D341Med (cell line): ENCODE measurements at regions not wholly inside any gene's neighbourhood (a gene's known extent, or its start where the extent isn't known, plus 50 kb on each side); places are given as distances from the start of the nearest gene placed in this dataset.

Experiments used
- DNase-seq: peaks from one replicate; pipeline ENCODE4 v3.0.0; 2012; ENCODE audit warnings: low spot score

- DNase-seq = no peak
Observed at GRCh38 chr14:36465178-36465577, 54.9 kb downstream of the NKX2-1 start.

GRCh38 chr14:36462890-36463289, 57.1 kb downstream of the NKX2-1 start:
- DNase-seq = no peak

GRCh38 chr14:36455241-36455627, 64.8 kb downstream of the NKX2-1 start:
- no peak for DNase-seq

DNA sequence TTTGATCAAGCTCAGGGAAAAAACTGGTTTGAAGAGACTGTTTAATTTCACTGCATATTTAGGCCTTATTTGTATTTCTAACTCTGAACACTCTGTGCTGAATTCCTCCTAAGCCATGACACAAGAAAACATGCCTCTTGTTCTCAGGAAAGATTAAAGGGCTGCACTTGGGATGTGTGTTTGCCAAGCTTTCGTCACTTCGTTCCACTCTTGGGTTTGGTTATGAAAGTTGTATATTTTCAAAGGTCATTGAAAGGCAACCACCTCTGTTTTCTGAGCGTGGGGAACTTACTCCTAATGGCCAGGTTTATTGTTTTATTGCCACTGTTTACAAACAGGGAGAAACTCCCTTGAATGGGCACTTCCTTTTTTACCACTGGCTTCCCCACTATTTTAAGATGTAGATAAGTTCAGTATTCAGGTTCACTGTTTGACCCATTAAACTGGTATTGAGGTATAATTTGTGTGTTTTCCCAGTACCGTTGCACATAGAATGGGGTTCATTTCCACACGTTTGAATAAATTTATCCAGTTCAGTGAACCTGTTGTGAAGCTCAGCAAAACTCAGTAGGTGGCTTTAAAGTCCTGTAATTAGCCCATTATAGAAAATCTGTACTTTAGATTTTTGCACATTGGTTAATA, 65.3 kb downstream of the NKX2-1 start:
- DNase-seq = no peak

- no peak for DNase-seq
Observed at GRCh38 chr14:36452860-36453259, 67.2 kb downstream of the NKX2-1 start.

DNA sequence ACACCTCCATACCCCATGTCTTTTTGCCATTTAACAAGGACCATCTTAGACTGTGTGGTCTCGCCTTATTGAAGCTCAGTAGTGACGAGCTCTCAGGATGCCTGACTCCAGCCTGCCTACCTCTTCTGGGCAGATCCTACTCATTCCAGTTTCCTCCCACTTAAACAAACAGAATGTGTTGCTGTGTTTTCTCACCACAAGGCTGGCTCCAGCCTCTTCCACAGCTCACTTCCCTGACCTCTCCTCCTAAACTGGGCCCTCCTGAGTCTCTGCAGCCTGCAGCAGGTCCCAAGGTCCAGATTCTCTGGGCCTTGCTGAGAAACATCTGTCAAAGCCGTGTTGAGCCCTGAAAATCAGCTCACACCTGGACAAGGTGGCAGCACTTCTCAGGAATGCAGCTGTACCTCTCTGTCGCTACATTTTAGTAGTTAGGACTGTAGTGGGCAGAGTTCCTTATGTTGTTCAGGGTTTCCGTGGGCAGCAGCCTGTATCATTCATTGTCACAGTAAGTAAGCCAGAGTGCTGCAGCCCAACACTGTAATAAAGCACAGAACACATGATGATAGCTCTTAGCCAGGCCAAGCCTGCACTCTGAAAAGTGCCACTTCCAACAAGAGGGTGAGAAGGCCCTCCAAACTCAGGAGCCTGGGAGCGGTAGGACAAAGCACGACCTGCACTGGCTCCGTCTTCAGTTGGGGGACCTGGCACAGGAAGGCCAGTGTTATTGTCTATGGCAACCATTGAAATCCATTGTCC, 68.5 kb downstream of the NKX2-1 start:
- no peak for DNase-seq

DNA sequence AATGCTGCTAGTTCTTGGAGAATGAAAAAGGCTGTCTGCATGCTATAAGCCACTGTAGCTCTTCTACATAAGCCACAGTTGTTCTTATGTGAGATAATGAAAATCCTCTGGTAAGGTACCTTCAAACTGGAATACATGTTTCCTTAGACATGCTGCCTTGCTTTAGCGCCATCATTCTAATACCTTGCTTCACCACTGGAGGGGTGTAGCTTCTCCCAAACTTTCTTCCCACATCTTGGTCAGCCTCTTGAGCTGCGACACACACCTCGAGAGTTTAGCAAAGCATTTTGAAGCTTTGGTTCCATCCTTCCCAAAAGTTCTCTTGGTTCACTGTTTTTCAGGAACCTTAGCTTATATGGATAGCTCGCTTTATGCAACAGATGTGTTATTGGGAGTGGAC, 69.5 kb downstream of the NKX2-1 start:
- no peak for DNase-seq

- DNase-seq = no peak
Observed at GRCh38 chr14:36449903-36450302, 70.1 kb downstream of the NKX2-1 start.

DNA sequence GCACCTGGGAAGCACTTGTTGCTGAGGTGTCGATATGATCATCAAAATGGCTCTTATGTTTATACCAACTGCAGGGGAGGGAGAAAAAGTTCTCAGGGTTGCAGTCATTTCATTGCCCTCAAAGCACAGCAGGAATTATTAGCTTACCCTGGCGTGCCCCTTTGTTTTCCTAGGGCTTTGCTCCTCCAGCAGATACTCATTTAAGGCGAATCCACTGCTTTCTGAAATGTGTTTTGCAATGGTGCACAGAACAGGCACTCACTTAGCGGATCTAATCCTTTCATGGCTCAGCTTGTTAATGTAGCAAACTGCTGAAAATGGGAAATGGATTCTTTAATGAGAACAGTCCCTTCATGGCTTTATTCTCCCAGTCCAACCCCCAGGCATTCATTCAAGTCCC, 76.7 kb downstream of the NKX2-1 start:
- DNase-seq = no peak

DNA sequence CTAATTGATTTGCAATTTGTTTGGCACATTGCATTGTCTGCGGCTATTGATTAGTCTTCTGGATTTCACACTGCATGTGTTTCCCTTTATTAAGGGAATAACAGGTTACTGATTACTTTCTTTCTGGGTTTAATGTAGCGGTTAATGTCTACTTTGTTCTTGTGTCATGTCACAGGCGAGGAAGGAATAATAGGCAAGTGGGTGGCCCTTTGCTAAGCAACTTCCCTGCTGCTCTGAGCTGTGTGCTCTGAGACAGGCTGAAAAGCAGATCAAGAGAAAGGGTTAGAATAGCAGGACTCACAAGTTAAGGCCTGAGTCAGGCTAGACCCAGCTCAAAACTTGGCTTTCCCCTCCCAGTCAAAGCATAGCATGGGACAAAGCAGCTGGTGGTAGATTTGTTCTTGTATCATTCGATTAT, 77.2 kb downstream of the NKX2-1 start:
- DNase-seq = no peak

GRCh38 chr14:36441283-36441682, 78.7 kb downstream of the NKX2-1 start:
- no peak for DNase-seq

- DNase-seq = no peak
Observed at GRCh38 chr14:36439766-36440165, 80.3 kb downstream of the NKX2-1 start.

GRCh38 chr14:36438883-36439282, 81.1 kb downstream of the NKX2-1 start:
- no peak for DNase-seq

GRCh38 chr14:36430662-36431084, 89.4 kb downstream of the NKX2-1 start:
- no peak for DNase-seq

DNA sequence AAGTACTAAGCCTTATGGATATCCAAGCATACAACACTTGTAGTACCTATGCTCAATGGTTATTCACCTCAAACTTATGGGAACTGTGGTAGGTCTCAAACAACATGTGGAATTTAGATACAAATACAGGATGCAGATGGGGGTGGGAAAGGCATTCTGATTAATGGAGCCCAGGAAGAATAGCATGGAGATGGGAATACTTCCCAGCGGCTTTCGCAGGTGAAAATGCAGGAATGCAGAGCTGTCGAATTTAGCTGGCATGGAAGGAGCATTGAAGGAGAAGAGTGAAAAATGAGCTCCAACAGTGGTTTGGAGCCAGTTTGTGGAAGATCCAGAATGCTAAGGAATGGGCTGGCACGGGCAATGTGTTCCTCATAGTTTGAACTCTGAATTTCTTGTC, 89.9 kb downstream of the NKX2-1 start:
- DNase-seq = no peak

DNA sequence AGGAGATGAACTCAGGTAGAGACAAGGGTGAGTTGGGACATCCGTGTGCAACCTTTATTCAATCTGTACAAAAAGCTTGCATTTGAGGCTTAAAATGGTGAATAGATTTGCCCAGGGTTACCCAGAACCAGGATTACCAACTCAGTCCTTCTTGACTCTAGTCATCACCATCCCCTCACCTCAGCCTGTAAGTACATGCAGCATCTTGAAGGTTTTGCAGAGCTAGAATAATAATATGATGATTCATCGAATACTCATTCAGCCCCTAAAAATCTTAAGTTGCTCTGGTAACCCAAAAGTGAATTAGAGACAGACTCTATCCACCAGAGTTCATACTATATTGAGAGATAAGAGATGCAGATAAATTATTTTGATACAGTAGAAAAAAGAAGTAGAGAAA, 90.3 kb downstream of the NKX2-1 start:
- no peak for DNase-seq

- no peak for DNase-seq
Observed at GRCh38 chr14:36428350-36428749, 91.7 kb downstream of the NKX2-1 start.

DNA sequence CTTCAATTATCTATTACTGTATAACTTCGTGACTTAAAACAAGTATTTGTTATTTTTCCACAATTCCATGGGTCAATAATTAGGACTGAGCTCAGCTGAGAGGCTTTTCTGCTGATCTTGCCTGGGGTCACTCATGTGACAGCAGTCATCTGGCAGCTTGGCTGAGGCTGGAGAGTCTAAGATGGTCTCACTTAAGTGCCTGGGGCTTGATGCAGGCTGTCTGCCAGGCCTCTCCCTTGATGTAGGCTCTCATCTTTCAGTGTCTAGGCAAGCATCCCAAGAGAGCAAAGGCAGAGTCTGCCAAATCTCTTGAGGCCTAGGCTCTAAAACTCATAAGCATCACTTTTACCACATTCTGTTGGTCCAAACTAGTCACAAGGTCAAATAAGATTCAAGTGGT, 93.2 kb downstream of the NKX2-1 start:
- no peak for DNase-seq

GRCh38 chr14:36426113-36426512, 93.9 kb downstream of the NKX2-1 start:
- DNase-seq = no peak

DNA sequence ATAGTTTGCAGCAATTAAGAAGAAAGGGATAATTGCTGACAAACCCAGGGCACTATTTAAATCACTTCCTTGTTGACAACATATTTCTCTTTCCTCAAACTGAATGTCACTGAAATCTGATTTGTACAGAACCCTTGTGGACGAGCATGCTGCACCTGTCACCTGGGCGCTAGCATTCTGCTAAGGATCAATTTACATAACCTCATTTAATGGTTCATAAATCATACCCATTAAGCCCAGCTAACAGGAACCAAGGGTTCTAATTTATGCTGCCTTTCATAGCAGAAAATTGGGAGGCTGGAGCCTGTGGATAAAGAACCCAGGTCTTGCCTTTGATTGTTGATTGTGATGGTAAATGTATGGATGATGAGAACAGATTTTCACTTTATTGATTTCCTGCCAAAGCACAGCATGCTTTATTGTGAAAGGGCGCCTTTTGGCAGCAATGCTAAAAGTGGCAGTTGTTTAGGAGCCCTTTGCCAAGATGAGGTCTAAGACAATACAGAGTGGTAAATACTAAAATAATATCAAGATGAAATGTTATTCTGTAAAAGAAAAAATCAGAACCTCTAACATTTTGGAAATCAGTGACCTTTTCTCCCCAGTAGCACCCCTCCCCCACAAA, 95.4 kb downstream of the NKX2-1 start:
- DNase-seq = no peak

GRCh38 chr14:36423430-36423829, 96.6 kb downstream of the NKX2-1 start:
- DNase-seq = no peak

DNA sequence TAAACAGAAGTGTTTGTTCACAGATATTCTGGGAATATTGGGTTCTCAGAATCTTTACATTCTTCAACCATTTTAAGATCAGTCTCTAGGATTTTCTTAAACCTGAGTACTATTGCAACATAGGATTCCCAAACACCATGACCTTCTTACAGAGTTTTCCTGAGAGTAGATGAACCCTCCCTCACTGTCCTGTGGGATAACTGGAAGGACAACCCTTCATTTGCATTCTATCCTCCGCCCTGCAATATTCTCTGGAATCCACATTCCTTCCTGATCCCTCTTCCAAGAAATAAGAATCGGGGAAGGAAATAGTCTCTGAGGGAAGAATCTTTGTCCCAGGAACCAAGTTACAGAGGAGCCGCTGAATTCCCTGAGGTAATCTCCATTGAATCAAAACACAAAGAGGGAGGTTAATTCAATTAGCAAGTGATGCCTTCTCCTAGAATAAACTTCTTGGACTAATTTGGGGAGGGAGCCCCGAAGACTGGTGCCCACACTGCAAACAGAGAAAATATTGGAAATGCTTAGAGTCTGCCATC, 99.8 kb upstream of the MBIP start:
- DNase-seq = no peak

DNA sequence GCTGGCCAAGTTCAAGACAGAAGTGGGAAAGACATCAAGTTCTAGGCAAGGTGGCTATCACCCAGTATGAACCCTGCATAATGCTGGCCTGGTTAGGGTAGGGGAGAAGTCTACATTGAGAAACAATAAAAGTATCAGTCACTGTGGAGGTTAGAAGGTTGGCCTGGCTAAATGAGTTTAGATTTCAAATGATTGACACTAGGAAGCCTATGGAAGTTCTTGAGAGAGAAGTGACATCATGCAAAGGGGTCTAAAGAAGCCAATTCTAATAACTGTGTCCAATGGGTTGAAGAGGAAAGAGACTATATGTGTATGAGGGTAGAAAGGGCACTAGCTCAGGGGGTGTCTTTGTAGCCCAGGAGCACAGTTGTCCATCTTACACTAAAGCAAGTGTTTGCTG, 98.5 kb upstream of the MBIP start:
- DNase-seq = no peak
